ENCODE measurements at regions not wholly inside any gene's neighbourhood (a gene's known extent, or its start where the extent isn't known, plus 50 kb on each side); places are given as distances from the start of the nearest gene placed in this dataset.

DNA sequence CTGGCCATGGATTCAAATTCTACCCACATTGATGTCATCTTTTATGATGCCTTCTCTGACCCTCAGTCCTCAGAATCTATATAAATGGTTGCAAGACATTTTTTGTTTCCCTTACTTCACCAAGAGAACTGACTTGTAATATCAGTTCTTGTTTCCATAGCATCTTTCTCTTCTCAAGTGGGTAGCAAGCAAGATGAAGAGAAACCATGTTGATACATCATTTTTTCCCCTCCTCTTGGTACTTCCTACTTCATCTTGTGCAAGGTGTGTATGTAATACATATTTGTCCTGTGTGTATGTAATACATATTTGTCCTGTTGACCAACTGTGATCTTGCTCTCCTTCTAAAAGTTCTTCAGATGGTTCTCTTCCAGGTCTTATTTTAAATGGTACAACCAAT, 348.6 kb downstream of the PTEN start:
- TF ChIP-seq EZH2 (IDR thresholded peaks at IDR 0.05) (no peak), EZH2phosphoT487 (IDR thresholded peaks at IDR 0.05) (no peak)
- TF ChIP-seq, protein P1, sequence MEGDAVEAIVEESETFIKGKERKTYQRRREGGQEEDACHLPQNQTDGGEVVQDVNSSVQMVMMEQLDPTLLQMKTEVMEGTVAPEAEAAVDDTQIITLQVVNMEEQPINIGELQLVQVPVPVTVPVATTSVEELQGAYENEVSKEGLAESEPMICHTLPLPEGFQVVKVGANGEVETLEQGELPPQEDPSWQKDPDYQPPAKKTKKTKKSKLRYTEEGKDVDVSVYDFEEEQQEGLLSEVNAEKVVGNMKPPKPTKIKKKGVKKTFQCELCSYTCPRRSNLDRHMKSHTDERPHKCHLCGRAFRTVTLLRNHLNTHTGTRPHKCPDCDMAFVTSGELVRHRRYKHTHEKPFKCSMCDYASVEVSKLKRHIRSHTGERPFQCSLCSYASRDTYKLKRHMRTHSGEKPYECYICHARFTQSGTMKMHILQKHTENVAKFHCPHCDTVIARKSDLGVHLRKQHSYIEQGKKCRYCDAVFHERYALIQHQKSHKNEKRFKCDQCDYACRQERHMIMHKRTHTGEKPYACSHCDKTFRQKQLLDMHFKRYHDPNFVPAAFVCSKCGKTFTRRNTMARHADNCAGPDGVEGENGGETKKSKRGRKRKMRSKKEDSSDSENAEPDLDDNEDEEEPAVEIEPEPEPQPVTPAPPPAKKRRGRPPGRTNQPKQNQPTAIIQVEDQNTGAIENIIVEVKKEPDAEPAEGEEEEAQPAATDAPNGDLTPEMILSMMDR (IDR thresholded peaks at IDR 0.05) = no peak
- H3K4me1 ChIP-seq = peaks cover 7% of the 10 kb centered on the region
- no peak overlapping the region for H3K27ac ChIP-seq
- no peaks in the 10 kb centered on the region for H3K27me3 ChIP-seq
- H3K27ac Mint-ChIP-seq = no peak overlapping the region
- no peaks in the 10 kb centered on the region for H3K36me3 Mint-ChIP-seq
- peaks cover 5% of the 10 kb centered on the region for H3K27me3 Mint-ChIP-seq (ENCODE audit: insufficient read depth, low read depth)
- H2AFZ ChIP-seq (replicated peaks) = no peak overlapping the region
- DNase-seq (ENCODE audit: low spot score) = no peak
- H3K9me3 Mint-ChIP-seq = no peaks in the 10 kb centered on the region
- H3K4me1 Mint-ChIP-seq = peaks cover 2% of the 10 kb centered on the region
- no peak overlapping the region for H3K4me3 ChIP-seq
- no peak overlapping the region for H3K4me3 Mint-ChIP-seq
- no peaks in the 10 kb centered on the region for H4K20me1 ChIP-seq (ENCODE audit: low read depth)
- no peaks in the 10 kb centered on the region for H3K9me3 ChIP-seq (ENCODE audit: low read depth)
- H3K9ac ChIP-seq = no peak overlapping the region
- H3F3A ChIP-seq (ENCODE audit: low read depth) = no peaks in the 10 kb centered on the region
- no peak overlapping the region for H3K4me2 ChIP-seq
- no peaks in the 10 kb centered on the region for H3K36me3 ChIP-seq
- no peaks in the 10 kb centered on the region for H3K79me2 ChIP-seq (ENCODE audit: low read depth)

- Mint-ChIP-seq H3K9me3 (no peaks in the 10 kb centered on the region), H3K36me3 (no peaks in the 10 kb centered on the region), H3K27me3 (ENCODE audit: insufficient read depth, low read depth) (peaks cover 5% of the 10 kb centered on the region), H3K4me1 (peaks cover 2% of the 10 kb centered on the region), H3K27ac (no peak overlapping the region), H3K4me3 (no peak overlapping the region)
- Histone ChIP-seq H3K9me3 (ENCODE audit: low read depth) (no peaks in the 10 kb centered on the region), H3K4me3 (no peak overlapping the region), H2AFZ (replicated peaks) (no peak overlapping the region), H3K9ac (no peak overlapping the region), H4K20me1 (ENCODE audit: low read depth) (no peaks in the 10 kb centered on the region), H3K4me1 (peaks cover 9% of the 10 kb centered on the region), H3K27me3 (no peaks in the 10 kb centered on the region), H3F3A (ENCODE audit: low read depth) (no peaks in the 10 kb centered on the region), H3K36me3 (no peaks in the 10 kb centered on the region), H3K27ac (no peak overlapping the region), H3K79me2 (ENCODE audit: low read depth) (no peaks in the 10 kb centered on the region), H3K4me2 (no peak overlapping the region)
- TF ChIP-seq, protein P1 (IDR thresholded peaks at IDR 0.05) = no peak
- no peak for TF ChIP-seq EZH2 (IDR thresholded peaks at IDR 0.05)
- TF ChIP-seq EZH2phosphoT487 (IDR thresholded peaks at IDR 0.05) = no peak
- DNase-seq (ENCODE audit: low spot score) = no peak
Measured at GRCh38 chr10:88213065-88213605, 349.7 kb downstream of the PTEN start.

DNA sequence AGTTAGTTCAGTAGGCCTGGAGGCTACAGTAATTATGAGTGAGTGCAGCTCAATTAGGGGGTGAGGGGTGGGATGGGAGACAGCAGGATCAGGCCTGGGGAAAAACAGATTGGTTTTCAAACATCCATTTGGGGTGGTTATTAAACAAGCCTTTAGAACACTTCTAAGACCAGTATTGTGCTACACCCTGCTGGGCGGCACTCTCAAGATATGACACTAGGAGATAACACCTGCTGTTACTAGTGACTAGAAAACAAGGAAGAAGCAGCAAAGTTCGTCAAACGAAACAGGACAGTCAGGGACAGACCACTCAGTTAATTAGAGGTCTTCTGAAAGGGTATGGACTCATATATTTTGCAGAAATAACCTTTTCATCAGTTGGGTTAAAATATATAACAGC, 353.6 kb downstream of the PTEN start:
- no peaks in the 10 kb centered on the region for H3K27me3 ChIP-seq
- H3F3A ChIP-seq (ENCODE audit: low read depth) = no peaks in the 10 kb centered on the region
- no peak overlapping the region for H3K4me3 Mint-ChIP-seq
- no peak for DNase-seq (ENCODE audit: low spot score)
- no peaks in the 10 kb centered on the region for H3K36me3 ChIP-seq
- H4K20me1 ChIP-seq (ENCODE audit: low read depth) = no peaks in the 10 kb centered on the region
- no peak overlapping the region for H3K27ac Mint-ChIP-seq
- no peaks in the 10 kb centered on the region for H3K79me2 ChIP-seq (ENCODE audit: low read depth)
- peaks cover 9% of the 10 kb centered on the region for H3K4me1 ChIP-seq
- H3K4me1 Mint-ChIP-seq = peaks cover 2% of the 10 kb centered on the region
- no peaks in the 10 kb centered on the region for H3K9me3 Mint-ChIP-seq
- H2AFZ ChIP-seq (replicated peaks) = no peak overlapping the region
- H3K27ac ChIP-seq = no peak overlapping the region
- H3K9ac ChIP-seq = no peak overlapping the region
- no peak overlapping the region for H3K4me2 ChIP-seq
- TF ChIP-seq EZH2 (IDR thresholded peaks at IDR 0.05) (no peak), EZH2phosphoT487 (IDR thresholded peaks at IDR 0.05) (no peak)
- TF ChIP-seq, protein P1 (IDR thresholded peaks at IDR 0.05) = no peak
- H3K4me3 ChIP-seq = no peak overlapping the region
- peaks cover 3% of the 10 kb centered on the region for H3K27me3 Mint-ChIP-seq (ENCODE audit: insufficient read depth, low read depth)
- no peaks in the 10 kb centered on the region for H3K9me3 ChIP-seq (ENCODE audit: low read depth)
- no peaks in the 10 kb centered on the region for H3K36me3 Mint-ChIP-seq

All from neural progenitor cell (in vitro differentiated cells).